WI38 (cell line): ENCODE measurements at regions not wholly inside any gene's neighbourhood (a gene's known extent, or its start where the extent isn't known, plus 50 kb on each side); places are given as distances from the start of the nearest gene placed in this dataset.
"Not testable (repeated sequence)": the region's sequence is repeated elsewhere in the genome, so short reads cannot be mapped to it uniquely, and the experiment has no call there.

Experiments
- H3K4me3 ChIP-seq: 2 replicates; pipeline ENCODE4 v1.5.1; 2011; ENCODE audit warnings: low read depth, mild to moderate bottlenecking, control low read depth, low read length
- CTCF ChIP-seq: IDR thresholded peaks from 2 replicates; pipeline ENCODE4 v1.5.1; 2012; ENCODE audit warnings: low read depth, mild to moderate bottlenecking, control low read depth, low read length

GRCh38 chr5:163951069-163951468 is 445.6 kb downstream of the MAT2B start:
- TF ChIP-seq CTCF, result no peak
- no peak overlapping the region for H3K4me3 ChIP-seq

- H3K4me3 ChIP-seq, result no peak overlapping the region
- no peak for TF ChIP-seq CTCF
Measured at GRCh38 chr5:163953901-163954300, 448.5 kb downstream of the MAT2B start.

GRCh38 chr5:163961230-163961629 is 455.8 kb downstream of the MAT2B start:
- not testable (repeated sequence) for H3K4me3 ChIP-seq

GRCh38 chr5:163963881-163964280 is 458.5 kb downstream of the MAT2B start:
- no peak overlapping the region for H3K4me3 ChIP-seq
- TF ChIP-seq CTCF, result no peak

- no peak overlapping the region for H3K4me3 ChIP-seq
- TF ChIP-seq CTCF, result no peak
Measured at GRCh38 chr5:163964671-163965070, 459.3 kb downstream of the MAT2B start.

- H3K4me3 ChIP-seq, result no peak overlapping the region
- TF ChIP-seq CTCF, result no peak
Measured at GRCh38 chr5:163967268-163967667, 461.8 kb downstream of the MAT2B start.

- H3K4me3 ChIP-seq, result no peak overlapping the region
- no peak for TF ChIP-seq CTCF
Measured at GRCh38 chr5:163968651-163969050, 463.2 kb downstream of the MAT2B start.

- H3K4me3 ChIP-seq, result no peak overlapping the region
- TF ChIP-seq CTCF, result no peak
Measured at GRCh38 chr5:163976696-163977095, 471.3 kb downstream of the MAT2B start.
